Hematopoietic multipotent progenitor cell treated with erythropoietin and hydrocortisone succinate and interleukin-3 and kit ligand, for 6 days (in vitro differentiated cells): ENCODE measurements at regions not wholly inside any gene's neighbourhood (a gene's known extent, or its start where the extent isn't known, plus 50 kb on each side); places are given as distances from the start of the nearest gene placed in this dataset.
"Not testable (repeated sequence)": the region's sequence is repeated elsewhere in the genome, so short reads cannot be mapped to it uniquely, and the experiment has no call there.

Experiments used
- DNase-seq: peaks from one replicate; pipeline ENCODE4 v3.0.0-alpha.2; 2015

- no peak for DNase-seq
These were observed 152.8 kb downstream of the FSIP2 start for GRCh38 chr2:185891403-185891802.

GRCh38 chr2:185891804-185892411 lies 153.3 kb downstream of the FSIP2 start:
- no peak for DNase-seq

- DNase-seq: no peak
These were observed 153.9 kb downstream of the FSIP2 start for GRCh38 chr2:185892484-185892883.

- DNase-seq: no peak
These were observed 155.6 kb downstream of the FSIP2 start for GRCh38 chr2:185894223-185894622.

- no peak for DNase-seq
These were observed 157.5 kb downstream of the FSIP2 start for GRCh38 chr2:185895828-185896693.

GRCh38 chr2:185899366-185899765 lies 160.8 kb downstream of the FSIP2 start:
- no peak for DNase-seq

- DNase-seq: no peak
These were observed 180.6 kb downstream of the FSIP2 start for GRCh38 chr2:185919155-185919554.

- DNase-seq: no peak
These were observed 182.6 kb downstream of the FSIP2 start for GRCh38 chr2:185921048-185921756.

GRCh38 chr2:185934232-185934631 lies 195.6 kb downstream of the FSIP2 start:
- DNase-seq: no peak

- DNase-seq: no peak
These were observed 201.3 kb downstream of the FSIP2 start for GRCh38 chr2:185939858-185940257.

- DNase-seq: no peak
These were observed 204.3 kb downstream of the FSIP2 start for GRCh38 chr2:185942855-185943254.

GRCh38 chr2:185947722-185948121 lies 209.1 kb downstream of the FSIP2 start:
- no peak for DNase-seq

GRCh38 chr2:185952100-185952499 lies 213.5 kb downstream of the FSIP2 start:
- DNase-seq: no peak

- no peak for DNase-seq
These were observed 215.8 kb downstream of the FSIP2 start for GRCh38 chr2:185954389-185954788.

GRCh38 chr2:185955050-185955449 lies 216.4 kb downstream of the FSIP2 start:
- DNase-seq: no peak

GRCh38 chr2:185967335-185967734 lies 228.7 kb downstream of the FSIP2 start:
- DNase-seq: no peak

- DNase-seq: no peak
These were observed 231.7 kb downstream of the FSIP2 start for GRCh38 chr2:185970148-185970852.

GRCh38 chr2:185978634-185979407 lies 240.2 kb downstream of the FSIP2 start:
- no peak for DNase-seq

- DNase-seq: no peak
These were observed 241.0 kb downstream of the FSIP2 start for GRCh38 chr2:185979546-185980071.

- DNase-seq: no peak
These were observed 242.3 kb downstream of the FSIP2 start for GRCh38 chr2:185980944-185981343.

- DNase-seq: peak; percentile 26
These were observed 246.1 kb downstream of the FSIP2 start for GRCh38 chr2:185984670-185985069.

- DNase-seq: not testable (repeated sequence)
These were observed 250.3 kb downstream of the FSIP2 start for GRCh38 chr2:185988907-185989306.
